NCI-H82 (cell line): ENCODE measurements at regions not wholly inside any gene's neighbourhood (a gene's known extent, or its start where the extent isn't known, plus 50 kb on each side); places are given as distances from the start of the nearest gene placed in this dataset.

Source experiments
- DNase-seq: peaks from one replicate; lab custom pipeline; 2025; lab: John Stamatoyannopoulos, UW

DNA sequence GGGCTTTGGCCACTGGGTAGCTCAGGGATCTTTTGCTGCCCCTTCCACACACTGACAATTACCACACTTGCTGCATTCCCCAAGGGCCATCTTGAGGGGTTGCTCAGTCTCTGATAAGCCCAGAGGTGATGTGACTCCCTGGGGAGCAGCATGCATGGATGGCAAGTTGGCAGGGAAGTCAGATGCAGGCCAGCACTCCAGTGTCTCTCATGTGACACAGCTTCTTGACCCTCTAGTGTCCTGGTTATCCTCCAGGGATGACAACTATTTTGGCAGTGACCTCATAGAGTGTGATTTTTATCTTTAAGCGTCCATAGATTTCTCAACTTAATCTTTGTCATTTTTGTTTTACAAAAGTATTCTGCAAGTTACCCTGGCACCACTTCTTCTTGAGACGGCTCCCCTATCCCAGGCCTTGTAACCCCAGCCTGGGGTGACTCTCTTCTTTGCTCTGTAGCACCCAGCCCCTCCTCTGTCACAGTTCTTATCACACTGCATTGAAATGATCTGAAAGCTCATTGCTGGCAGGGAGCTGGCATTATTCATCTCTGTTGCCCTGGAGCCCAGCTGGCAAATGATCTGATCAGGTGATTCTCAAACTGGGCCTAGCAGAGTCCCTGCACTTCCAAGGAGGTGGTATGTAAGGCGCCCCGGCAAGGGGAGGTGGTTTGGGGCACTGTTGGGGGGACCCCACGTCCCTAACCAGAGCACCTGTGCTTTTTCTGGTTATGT lies 72.6 kb downstream of the TENT5C start:
- no peak for DNase-seq

- DNase-seq: no peak
These were observed 73.5 kb downstream of the TENT5C start for GRCh38 chr1:117679299-117679698.

GRCh38 chr1:117679868-117680267 lies 74.0 kb downstream of the TENT5C start:
- DNase-seq: no peak

DNA sequence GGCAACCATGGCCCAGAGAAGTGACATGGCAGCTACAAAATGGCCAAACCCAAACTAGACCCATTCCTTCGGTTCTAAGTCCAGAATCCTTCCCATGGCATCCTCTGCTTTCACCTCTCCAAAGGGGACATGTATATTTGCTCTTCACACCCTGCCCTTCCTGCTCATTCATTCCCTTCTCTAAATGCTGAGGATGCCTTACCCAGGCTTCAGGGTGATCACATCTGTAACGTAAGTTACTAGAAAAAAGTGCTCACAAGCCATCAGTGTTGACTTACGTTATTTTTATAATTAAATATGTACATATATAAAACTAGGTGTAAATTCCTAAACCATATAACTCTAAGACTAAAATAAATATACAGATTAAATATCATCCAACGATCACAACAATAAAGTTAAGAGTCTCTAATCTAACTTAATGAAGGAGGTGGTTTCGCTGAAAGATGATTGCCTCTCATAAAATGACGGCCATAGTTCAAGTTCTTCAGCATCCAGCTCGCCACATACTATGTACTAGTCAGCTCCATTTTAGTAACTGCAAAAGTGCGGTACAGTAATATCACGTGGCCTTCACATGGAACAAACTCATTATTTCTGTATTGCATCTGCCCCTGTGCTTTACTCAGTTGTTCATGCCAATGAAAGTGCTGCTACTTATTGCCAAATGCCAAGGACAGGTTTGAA lies 74.6 kb downstream of the TENT5C start:
- DNase-seq: no peak

- DNase-seq: no peak
These were observed 75.4 kb downstream of the TENT5C start for GRCh38 chr1:117681093-117681900.

DNA sequence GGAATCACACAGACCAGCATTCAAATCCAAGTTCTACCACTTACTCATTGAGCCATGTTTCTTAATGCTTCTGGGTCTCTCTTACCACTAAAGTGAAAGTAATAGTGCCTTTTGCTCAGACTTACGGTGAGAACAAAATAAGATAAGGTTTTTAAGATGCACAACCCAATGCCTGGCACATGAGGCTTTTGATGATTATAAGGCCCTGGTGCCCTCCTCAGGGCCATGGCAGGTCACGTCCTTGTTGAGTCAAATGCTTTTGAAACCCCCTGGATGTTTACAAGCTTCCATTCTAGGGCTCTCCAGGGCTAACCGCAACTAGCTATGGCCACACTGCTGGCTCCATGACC lies 76.0 kb downstream of the TENT5C start:
- DNase-seq: no peak

GRCh38 chr1:117682372-117682771 lies 76.5 kb downstream of the TENT5C start:
- no peak for DNase-seq

GRCh38 chr1:117683571-117684285 lies 77.9 kb downstream of the TENT5C start:
- DNase-seq: no peak

GRCh38 chr1:117685936-117686806 lies 80.3 kb downstream of the TENT5C start:
- no peak for DNase-seq

DNA sequence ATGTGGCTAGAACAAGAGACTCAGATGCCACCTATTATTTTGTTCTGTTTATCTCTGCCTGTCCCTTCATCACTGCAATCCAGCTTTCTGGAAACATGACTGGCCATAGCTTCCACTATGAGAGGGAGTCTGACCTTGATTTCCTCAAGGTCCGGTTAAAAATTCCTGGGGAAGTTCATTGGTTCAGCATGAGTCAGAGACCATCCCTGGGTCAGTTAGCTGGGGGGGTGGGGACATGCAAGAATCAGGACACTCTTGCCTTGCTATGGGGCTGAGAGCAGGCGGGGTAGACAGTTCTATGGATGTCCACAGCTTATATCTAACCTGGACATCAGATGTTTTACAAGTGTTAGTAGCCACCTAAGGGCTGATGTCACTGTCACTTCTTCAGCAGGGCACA lies 81.1 kb downstream of the TENT5C start:
- no peak for DNase-seq

- DNase-seq: no peak
These were observed 84.3 kb downstream of the TENT5C start for GRCh38 chr1:117689997-117690625.

DNA sequence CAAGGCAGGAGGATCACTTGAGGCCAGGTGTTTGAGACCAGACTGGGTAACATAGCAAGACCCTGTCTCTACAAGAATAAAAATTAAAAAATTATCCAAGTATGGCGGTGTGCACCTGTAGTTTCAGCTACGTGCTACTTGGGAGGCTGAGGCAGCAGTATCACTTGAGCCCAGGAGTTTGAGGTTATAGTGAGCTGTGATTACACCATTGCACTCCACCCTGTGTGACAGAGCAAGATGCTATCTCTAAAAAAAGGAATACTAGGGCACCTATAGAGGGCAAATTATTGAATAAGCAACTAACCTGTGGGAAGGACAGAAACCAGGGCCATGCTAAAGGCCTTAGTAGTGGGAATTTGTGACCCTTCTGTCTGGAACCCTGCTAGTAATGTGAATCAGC lies 86.1 kb downstream of the TENT5C start:
- DNase-seq: no peak

DNA sequence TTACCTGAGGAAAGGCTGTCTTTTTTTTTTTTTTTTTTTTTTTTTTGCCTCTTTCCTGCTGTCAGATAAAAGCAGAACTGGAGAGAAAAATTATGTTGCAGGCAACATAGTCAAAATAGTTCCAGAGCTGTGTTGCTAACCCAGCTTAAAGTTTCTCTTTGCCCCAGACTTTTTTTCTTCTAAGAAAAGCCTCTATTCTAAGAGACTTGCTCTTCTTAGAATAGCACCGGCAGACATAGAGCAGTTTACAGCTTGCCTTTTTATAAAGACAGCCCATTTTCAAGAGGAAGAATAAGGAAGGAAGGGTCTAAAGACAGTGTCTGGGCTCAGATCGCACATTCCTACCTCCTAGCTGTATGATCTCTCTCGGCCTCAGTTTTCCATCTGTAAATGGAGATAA lies 88.7 kb downstream of the TENT5C start:
- no peak for DNase-seq

- no peak for DNase-seq
These were observed 90.1 kb downstream of the TENT5C start for GRCh38 chr1:117695796-117696490.

- no peak for DNase-seq
These were observed 90.7 kb downstream of the TENT5C start for GRCh38 chr1:117696561-117696960.

- no peak for DNase-seq
These were observed 91.5 kb downstream of the TENT5C start for GRCh38 chr1:117697220-117697781.

DNA sequence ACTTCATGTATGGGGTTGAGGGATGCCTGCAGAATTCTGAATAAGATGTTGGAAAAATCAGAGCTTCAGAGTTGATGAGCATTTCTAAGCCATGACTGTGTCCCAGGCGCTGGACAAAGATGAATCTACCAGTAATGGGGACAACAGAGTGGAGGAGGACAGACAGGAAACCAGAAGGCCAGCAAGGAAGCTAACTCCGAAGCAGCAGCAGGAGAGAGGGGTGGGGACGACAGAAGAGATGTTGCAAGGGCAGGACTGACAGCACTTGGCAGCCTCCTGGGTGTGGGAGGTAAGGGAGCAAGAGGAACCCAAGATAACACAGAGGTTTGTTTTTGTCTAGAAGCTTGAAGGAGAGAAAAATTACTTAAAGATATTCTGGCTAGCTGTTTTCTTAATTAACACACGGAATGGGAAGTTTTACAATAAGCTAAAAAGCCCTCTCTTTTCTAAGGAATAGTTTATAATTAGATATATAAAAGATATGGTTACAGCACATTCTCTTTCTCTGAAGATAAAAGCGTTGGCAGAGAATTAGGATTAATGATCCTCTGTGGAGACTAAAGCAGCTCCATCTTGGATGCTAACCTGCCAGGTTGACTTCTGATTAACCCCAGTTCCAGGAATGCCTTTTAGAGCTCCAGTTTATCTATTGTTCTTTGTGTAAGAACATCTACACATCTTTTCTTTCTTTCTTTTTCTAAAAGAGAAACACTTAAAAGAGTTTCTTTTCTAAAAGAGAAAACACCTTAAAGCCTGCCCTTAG lies 92.7 kb downstream of the TENT5C start:
- DNase-seq: no peak

GRCh38 chr1:117699953-117700352 lies 94.1 kb downstream of the TENT5C start:
- DNase-seq: no peak

DNA sequence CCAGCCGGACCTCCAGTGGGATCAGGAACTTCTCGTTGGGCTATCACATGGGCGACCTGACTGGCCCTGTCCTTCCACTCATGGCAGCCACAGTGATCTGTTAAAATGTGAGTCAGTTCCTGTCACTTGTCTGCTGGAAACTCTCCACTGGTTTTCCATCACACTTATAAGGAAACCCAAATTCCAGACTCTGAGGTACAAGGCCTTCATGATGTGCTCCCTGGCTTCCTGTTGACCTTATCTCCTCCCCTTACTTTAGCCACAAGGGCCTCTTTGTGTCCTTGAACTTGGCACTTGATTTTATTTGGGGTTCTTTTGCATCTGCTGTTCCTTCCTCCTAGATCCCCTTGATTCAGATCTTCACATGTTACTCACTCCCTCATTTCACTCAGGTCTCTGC lies 96.8 kb downstream of the TENT5C start:
- DNase-seq: no peak
